ENCODE measurements at regions not wholly inside any gene's neighbourhood (a gene's known extent, or its start where the extent isn't known, plus 50 kb on each side); places are given as distances from the start of the nearest gene placed in this dataset.

- TF ChIP-seq YY1 (IDR thresholded peaks at IDR 0.05; ENCODE audit: insufficient read depth, insufficient read length) (no peak), SUZ12 (IDR thresholded peaks at IDR 0.05; ENCODE audit: extremely low read depth, insufficient read depth, insufficient read length) (no peak)
These were observed 668.6 kb downstream of the SORCS1 start for GRCh38 chr10:106495931-106496330.

All from NT2/D1 (cell line).